ENCODE measurements at regions not wholly inside any gene's neighbourhood (a gene's known extent, or its start where the extent isn't known, plus 50 kb on each side); places are given as distances from the start of the nearest gene placed in this dataset.

- DNase-seq (ENCODE audit: low read depth) = no peak
- no peak overlapping the region for H3K4me3 ChIP-seq (ENCODE audit: low read depth, low read length)
Measured at GRCh38 chr17:34827008-34827407, 134.3 kb downstream of the CCT6B start.

GRCh38 chr17:34826332-34826731, 134.9 kb downstream of the CCT6B start:
- H3K4me3 ChIP-seq (ENCODE audit: low read depth, low read length) = no peak overlapping the region
- no peak for DNase-seq (ENCODE audit: low read depth)

DNA sequence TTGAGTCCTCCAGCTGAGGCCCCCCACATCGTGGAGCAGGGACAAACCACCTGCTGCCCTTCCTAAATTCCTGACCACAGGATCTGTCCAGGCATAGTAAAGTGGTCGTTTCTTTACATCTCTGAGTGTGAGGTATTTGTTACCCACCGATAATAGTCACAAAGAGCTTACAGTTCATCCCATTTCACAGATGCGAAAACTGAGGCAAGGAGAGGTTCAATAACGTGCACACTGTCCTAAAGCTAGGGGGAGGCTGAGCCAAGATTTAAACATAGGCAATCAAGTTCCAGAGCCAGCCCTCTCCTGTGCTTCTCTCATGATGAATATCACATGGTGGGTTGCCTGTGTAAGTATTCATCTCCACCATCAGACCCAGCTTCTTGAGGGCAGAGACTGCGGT, 135.4 kb downstream of the CCT6B start:
- no peak overlapping the region for H3K4me3 ChIP-seq (ENCODE audit: low read depth, low read length)
- DNase-seq (ENCODE audit: low read depth) = no peak

- no peak overlapping the region for H3K4me3 ChIP-seq (ENCODE audit: low read depth, low read length)
- no peak for DNase-seq (ENCODE audit: low read depth)
Measured at GRCh38 chr17:34825102-34825501, 136.2 kb downstream of the CCT6B start.

- DNase-seq (ENCODE audit: low read depth) = no peak
- H3K4me3 ChIP-seq (ENCODE audit: low read depth, low read length) = no peak overlapping the region
Measured at GRCh38 chr17:34823023-34823422, 138.2 kb downstream of the CCT6B start.

DNA sequence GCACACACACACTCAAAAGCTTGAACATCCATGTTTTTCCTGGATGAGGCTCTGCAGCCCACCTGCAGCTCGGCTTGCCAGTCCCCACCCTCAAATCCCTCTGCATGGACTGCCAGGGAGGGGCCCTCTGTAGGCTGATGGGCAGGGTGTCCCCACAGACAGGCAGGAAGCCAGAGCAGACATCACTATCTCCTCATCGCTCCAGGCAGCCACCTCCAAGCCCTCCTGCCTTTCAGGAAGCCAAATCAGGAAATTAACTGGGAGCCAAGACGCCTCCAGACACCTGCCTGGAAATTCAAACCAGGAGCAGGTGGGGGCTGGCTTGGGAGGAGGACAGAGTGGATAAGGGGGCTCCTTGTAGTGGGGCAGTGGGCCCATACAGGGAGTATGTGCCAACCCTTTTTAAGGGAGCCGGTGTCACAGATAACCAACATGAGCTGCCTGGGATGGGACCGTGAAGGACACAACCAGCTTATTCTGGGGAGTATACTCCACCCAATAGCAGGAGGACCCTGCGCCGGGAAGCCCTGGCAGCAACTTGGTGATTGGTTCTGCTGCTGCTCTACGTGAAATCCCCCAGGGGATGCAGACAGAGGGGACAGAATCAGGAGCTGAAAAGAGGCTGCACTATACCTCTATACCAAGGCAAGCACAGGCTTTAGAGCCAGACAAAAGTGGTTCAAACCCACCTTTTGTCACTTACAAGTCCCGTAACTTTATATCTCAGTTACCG, 139.1 kb downstream of the CCT6B start:
- no peak for DNase-seq (ENCODE audit: low read depth)
- no peak overlapping the region for H3K4me3 ChIP-seq (ENCODE audit: low read depth, low read length)

DNA sequence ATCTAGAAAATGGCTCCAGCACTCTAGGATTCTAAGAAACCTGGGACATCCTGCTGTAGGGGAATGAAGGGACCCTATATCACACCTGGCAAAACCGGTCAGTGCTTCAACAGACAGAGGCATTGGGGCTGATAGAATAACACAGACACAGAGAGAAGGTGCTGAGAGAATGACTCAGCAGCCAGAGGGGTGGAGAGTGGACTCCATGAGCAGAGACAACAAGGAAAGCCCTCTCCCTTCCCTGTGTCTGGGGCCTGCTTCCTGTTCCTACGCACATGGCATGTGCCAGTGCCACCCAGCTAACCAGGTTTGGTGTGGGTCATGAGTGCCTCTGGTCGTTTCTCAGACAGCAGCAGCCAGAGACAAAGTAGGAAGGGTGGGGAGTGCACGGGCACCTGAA, 140.3 kb downstream of the CCT6B start:
- no peak for DNase-seq (ENCODE audit: low read depth)
- no peak overlapping the region for H3K4me3 ChIP-seq (ENCODE audit: low read depth, low read length)

DNA sequence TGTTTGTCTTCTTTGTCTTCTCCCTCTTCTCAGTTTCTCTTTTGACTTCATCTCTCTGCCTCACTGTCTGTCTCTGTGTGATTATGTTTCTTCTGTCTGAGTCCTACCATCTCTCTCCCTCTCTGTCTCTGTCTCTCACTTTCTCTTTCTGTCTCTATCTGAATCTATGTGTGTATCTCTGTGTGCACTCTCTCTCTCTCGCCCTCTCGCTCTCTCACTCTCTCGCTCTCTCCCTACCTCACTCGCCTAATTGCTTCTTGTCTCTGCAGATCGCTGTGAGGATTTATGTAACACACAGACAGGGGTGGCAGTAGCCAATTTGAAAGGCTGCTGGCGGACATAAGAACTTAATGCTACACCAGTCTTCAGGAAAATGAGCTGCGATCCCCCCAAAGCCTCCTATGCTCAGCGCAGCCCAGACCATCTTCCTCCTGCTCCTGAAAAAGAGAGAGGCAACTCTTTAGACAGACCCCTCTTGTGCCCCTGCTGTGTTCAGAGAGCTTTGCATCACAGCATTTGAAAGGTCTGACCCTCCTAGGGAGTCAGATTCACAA, 140.9 kb downstream of the CCT6B start:
- no peak overlapping the region for H3K4me3 ChIP-seq (ENCODE audit: low read depth, low read length)
- no peak for DNase-seq (ENCODE audit: low read depth)

DNA sequence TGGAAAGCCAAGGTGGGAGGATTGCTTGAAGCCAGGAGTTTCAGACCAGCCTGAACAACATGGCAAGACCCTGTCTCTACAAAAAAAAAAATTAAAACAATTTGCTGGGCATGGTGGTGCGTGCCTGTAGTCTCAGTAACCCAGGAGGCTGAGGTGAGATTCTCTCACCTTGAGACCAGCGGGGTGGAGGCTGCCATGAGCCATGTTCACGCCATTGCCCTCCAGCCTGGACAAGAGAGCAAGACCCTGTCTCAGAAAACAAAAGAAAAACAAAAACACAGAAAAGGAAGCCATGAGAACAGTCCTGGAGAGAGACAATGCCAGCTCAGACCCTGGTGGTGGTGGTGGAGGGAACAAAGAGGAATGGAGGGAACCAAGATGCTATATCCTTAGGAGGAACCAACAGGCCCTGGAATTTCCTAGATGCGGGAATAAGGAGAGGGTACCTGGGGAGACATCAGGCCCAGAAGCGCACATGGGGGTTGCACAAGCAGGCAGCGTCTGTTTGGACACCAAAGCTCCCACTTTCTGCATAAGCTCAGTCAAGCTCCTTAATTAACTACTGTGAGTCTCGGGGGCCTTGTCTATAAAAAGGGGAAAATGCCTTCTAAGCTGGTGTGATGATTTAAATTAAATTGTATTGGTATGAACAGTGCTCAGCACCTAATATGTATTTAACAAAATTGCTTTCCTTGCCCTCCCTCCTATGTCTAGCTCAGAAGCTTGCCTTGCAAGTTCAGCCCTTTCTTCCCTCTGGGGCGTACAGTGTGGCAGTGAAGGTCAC, 143.8 kb downstream of the CCT6B start:
- H3K4me3 ChIP-seq (ENCODE audit: low read depth, low read length) = no peak overlapping the region
- DNase-seq (ENCODE audit: low read depth) = no peak

DNA sequence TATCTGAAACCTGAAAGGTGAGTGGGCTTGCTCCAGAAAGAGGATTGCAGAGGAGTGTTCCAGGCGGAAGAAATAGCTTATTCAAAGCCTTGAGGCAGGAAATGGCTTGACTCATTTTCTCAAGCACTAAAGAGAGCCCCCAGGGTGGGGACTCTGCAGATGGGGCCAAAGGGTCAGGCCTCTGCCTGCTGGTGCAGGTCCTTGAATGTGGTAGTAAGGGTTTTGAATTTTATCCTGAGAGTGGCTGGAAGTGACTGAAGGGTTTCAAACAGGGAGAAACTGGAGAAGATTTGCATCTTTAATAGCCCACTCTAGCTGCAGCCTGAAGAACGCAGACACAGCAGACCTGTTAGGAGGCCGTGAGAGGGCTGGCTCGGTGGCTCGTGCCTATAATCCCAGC, 144.4 kb downstream of the CCT6B start:
- no peak for DNase-seq (ENCODE audit: low read depth)

DNA sequence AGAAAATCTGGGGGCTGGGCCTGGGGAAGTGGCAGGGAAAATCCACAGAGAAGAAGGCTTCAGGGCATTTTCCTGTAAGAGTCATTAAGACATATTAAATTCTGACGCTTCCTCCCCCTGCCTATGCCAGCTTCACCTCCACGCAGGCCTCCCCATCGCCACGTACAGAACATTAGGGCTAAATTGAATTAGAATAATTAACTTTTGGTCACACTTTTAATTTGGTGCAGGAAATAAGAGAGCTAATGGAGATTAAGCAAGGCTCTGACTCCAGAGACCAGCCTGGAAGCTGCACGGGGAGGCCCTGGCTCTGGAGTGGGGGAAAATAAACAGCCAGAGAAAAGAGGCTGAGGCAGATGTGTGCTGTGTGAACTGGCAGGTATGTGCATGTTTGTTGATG, 148.0 kb downstream of the CCT6B start:
- DNase-seq (ENCODE audit: low read depth) = no peak
- no peak overlapping the region for H3K4me3 ChIP-seq (ENCODE audit: low read depth, low read length)

More for the DNA sequence above, 144.4 kb downstream of the CCT6B start:
- H3K4me3 ChIP-seq (ENCODE audit: low read depth, low read length) = no peak overlapping the region

DNA sequence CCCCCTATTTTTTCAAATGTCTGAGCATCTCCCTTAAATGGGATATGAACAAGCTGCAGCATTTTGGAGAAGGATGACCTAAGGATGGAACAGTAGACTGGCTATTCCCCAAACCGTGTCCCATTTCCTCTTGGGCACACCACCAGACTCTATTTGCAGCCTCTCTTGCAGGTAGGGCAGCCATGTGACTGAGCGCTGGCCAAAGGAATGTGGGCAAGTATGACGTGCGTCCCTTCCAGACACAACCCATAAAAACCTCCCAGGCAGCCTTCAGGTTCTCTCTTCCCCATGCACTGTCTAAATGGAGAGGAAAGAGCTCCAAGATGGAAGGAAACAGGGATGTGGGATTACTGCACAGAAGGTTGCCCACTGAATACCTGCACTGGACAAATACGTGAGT, 149.7 kb downstream of the CCT6B start:
- DNase-seq (ENCODE audit: low read depth) = no peak
- no peak overlapping the region for H3K4me3 ChIP-seq (ENCODE audit: low read depth, low read length)

DNA sequence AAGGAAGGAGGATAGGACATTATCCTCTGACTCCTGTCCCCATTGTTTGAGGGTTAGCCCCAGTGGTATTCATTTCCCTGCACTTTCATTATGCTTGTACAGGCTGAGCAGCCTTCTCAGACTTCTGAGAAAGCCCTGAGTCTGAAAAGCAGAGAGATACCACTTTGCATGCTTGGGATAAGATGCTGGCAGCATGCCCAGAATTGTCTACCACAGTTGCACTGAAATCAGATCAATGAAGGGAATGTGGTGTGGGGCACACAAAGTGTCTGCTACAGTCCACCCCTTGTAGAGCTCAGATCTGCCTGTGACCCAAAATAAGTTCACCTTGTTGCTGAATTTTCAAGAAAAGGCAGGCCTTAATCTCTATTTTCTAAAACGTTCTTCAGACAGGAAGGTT, 160.6 kb downstream of the CCT6B start:
- H3K4me3 ChIP-seq (ENCODE audit: low read depth, low read length) = no peak overlapping the region
- DNase-seq (ENCODE audit: low read depth) = no peak

- H3K4me3 ChIP-seq (ENCODE audit: low read depth, low read length) = no peak overlapping the region
- DNase-seq (ENCODE audit: low read depth) = no peak
Measured at GRCh38 chr17:34799751-34800150, 161.5 kb downstream of the CCT6B start.

DNA sequence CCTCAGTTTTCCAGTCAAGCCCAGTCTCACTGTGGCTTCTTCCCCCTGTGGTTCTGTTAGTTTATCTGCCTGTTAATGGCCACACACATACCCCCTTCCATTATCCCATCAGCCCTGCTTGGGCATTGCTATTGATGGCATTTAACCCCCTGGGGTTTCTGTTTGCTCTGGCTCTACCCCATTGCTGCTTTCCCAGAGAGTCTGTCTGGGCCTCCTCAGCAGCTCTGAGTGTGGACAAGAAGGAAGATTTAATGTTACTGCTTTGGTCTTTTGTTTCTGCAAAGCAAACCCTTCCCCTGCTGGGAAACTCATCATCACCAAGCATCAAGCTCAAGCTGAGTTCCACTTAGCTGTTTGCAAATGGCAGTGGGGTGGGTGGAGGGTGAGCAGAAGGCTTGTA, 162.7 kb downstream of the CCT6B start:
- DNase-seq (ENCODE audit: low read depth) = no peak
- no peak overlapping the region for H3K4me3 ChIP-seq (ENCODE audit: low read depth, low read length)

DNA sequence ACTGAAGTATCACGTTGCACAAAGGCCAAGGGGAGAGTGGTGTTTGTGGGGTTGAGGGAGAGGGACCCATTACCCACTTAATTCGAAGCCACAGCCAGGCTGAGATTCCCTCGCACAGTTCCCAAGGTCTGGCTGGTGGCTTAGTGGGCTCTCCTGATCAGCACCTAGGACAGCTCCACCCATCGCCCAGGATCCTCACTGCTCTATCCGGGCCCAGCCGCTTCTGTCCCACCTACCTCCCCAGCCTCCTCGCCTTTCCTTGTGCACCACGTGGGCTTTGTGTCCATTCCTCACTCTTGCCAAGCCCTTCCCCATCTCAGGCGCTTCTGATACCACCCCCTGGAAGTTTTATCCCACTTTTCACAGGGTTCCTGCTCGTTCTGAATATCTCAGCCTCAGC, 163.5 kb downstream of the CCT6B start:
- H3K4me3 ChIP-seq (ENCODE audit: low read depth, low read length) = no peak overlapping the region
- no peak for DNase-seq (ENCODE audit: low read depth)

DNA sequence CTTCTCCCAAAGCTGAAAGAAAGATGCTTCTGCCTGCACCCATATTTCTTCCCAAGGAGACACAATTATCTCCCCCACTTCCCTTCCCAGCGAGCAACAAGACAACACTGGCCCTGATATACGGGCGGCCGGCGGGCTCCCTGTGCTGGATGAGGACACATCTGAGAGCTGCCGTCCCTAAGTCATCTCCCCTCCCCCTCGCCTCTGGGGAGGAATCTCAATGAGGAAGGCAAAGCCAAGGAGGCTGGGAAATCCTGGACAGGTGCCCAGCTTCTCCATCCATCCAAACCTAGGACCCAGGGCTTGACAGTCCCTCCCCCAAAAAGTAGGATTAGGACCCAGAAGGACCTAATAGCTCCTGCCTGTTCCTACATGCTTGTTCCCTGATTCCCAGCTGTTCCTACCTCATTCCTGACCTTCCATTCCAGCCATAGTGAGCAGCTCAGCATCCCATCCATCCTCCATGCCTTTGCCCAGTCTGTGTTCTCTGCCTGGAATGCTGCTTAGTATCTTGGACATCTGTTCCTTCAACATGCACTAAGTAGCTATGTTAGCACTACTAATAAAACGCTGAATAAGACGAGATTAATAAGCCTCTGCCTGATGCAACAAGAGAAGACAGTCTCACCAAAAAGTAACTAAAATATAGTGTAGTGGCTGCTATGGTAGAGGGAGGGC, 167.9 kb downstream of the CCT6B start:
- no peak overlapping the region for H3K4me3 ChIP-seq (ENCODE audit: low read depth, low read length)
- no peak for DNase-seq (ENCODE audit: low read depth)

GRCh38 chr17:34788696-34789095, 172.6 kb downstream of the CCT6B start:
- no peak overlapping the region for H3K4me3 ChIP-seq (ENCODE audit: low read depth, low read length)
- DNase-seq (ENCODE audit: low read depth) = no peak

- DNase-seq (ENCODE audit: low read depth) = no peak
- H3K4me3 ChIP-seq (ENCODE audit: low read depth, low read length) = no peak overlapping the region
Measured at GRCh38 chr17:34784526-34784925, 176.7 kb downstream of the CCT6B start.

GRCh38 chr17:34782271-34782670, 179.0 kb downstream of the CCT6B start:
- DNase-seq (ENCODE audit: low read depth) = no peak

More at GRCh38 chr17:34782271-34782670, 179.0 kb downstream of the CCT6B start:
- H3K4me3 ChIP-seq (ENCODE audit: low read depth, low read length) = no peak overlapping the region

Data from skeletal muscle cell (primary cell).